ENCODE measurements at regions not wholly inside any gene's neighbourhood (a gene's known extent, or its start where the extent isn't known, plus 50 kb on each side); places are given as distances from the start of the nearest gene placed in this dataset.

DNA sequence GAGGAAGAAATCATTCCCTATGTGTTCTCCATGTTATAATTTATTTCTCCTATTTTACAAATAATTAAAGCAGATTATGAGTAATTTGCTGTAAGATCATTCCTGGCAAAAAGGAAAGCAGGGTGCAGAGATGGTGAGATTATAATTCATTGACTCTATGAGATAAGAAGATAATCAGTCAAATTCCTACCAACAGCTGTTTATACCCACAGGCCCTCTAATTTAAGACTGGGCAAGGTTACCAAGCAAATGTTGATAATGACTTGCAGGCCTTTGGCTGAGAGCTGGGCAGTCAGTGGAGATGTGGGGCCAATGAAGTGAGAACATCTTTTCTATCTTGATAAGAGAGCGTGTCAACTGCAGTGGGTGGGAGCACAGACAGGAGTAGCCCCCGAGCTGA, 222.7 kb downstream of the ICE1 start:
- TF ChIP-seq, protein P1, sequence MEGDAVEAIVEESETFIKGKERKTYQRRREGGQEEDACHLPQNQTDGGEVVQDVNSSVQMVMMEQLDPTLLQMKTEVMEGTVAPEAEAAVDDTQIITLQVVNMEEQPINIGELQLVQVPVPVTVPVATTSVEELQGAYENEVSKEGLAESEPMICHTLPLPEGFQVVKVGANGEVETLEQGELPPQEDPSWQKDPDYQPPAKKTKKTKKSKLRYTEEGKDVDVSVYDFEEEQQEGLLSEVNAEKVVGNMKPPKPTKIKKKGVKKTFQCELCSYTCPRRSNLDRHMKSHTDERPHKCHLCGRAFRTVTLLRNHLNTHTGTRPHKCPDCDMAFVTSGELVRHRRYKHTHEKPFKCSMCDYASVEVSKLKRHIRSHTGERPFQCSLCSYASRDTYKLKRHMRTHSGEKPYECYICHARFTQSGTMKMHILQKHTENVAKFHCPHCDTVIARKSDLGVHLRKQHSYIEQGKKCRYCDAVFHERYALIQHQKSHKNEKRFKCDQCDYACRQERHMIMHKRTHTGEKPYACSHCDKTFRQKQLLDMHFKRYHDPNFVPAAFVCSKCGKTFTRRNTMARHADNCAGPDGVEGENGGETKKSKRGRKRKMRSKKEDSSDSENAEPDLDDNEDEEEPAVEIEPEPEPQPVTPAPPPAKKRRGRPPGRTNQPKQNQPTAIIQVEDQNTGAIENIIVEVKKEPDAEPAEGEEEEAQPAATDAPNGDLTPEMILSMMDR (conservative IDR thresholded peaks at IDR 0.05), result no peak
- TF ChIP-seq ZFX (IDR thresholded peaks at IDR 0.05), result no peak
- H3K27ac ChIP-seq, result no peak overlapping the region

DNA sequence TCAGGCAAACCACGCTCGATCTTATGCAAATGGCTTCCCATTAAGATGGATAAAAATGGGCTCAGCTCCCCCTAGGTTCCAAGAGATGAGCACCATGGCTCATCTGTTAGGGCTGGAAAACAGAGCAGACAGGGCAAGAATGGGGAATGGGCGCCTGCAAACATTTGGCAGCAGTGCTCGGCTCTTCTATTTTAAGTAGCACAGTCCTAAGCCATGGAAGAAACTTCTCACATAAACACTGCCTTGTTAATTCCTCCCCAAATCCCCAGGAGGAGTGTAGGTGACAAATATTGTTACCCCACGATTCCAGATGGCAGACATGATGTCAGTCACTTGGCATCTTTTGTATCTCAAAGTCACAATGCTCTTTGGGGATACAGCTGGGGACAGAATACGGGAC, 221.8 kb downstream of the ICE1 start:
- TF ChIP-seq, protein P1 (conservative IDR thresholded peaks at IDR 0.05), result no peak
- no peak for TF ChIP-seq ZFX (IDR thresholded peaks at IDR 0.05)
- H3K27ac ChIP-seq, result no peak overlapping the region

DNA sequence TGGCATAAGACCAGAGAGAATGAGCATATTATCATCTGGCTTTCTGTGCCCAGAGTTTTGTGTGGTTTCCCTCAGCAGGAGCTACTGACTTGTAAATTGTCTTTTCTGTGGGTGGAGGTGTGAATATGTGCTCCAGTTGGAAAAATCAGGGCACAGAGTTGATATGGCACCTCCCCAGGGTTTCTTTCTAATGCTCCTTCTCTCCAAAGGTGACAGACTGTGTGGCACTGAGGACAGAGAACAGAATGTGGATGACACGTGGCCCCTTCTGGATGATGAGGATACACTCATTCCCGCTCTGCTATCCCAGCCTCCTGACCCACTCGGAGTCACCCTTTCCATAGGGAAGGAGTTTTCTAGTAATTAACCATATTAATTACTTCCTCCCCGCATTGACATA, 221.0 kb downstream of the ICE1 start:
- TF ChIP-seq ZFX (IDR thresholded peaks at IDR 0.05), result no peak
- TF ChIP-seq, protein P1 (conservative IDR thresholded peaks at IDR 0.05), result no peak
- H3K27ac ChIP-seq, result no peak overlapping the region

DNA sequence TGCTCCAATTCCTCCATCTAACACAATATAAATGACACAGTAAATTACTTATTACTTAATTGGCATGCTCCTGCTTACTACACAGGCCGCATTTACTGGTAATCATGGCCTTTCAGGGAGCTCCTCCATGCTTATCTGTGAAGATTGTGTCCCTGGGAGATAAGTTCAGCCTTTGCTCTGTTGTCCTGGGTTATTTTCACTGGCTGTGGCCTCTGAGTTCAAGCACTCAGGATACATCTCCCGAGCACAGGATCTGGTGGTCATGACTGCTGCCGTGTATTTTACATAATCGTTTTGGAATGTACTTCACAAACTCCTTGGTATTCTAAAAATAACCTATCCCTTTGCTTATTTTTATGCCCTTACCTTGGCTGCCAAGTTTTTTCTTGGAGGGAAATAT, 215.7 kb downstream of the ICE1 start:
- H3K27ac ChIP-seq, result no peak overlapping the region
- TF ChIP-seq, protein P1 (conservative IDR thresholded peaks at IDR 0.05), result no peak
- no peak for TF ChIP-seq ZFX (IDR thresholded peaks at IDR 0.05)

DNA sequence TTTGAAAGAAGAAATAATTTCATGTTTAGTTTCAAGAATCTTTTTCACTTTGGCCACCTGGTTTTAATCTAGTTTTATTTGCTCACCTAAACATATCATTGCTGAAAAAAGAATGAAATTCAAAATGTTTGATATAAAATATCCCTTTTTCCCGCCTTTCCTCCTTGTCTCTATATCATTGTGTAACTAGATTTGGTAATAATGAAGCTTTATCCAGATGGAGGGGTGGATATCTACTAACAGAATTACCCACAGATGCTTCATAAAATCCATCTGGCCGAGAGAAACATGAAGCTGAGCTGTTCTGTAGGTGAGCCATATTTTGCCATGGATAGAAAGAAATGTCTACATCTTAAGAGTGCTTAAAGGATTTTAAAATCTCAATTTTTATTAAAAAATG, 214.7 kb downstream of the ICE1 start:
- TF ChIP-seq ZFX (IDR thresholded peaks at IDR 0.05), result no peak
- TF ChIP-seq, protein P1 (conservative IDR thresholded peaks at IDR 0.05), result no peak
- no peak overlapping the region for H3K27ac ChIP-seq

DNA sequence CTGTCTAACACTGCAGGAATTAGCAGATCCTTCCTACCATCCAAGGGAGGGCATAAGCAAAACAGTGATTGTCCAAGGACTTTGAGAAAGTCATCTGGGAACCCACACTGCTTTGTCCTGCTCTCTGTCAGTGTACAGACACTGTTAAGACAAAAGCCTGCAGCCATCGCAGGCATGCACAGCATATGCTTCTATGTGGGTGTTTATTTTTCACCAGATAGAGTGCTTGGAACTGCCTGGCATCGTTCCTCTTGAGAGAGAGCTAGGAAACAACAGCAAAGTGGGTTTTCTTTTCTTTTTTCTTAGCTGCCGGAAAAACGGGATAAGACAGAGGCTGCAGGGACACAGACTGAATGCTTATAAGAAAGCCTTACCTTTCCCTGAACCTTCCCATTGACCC, 212.3 kb downstream of the ICE1 start:
- H3K27ac ChIP-seq, result no peak overlapping the region
- TF ChIP-seq ZFX (IDR thresholded peaks at IDR 0.05), result no peak
- TF ChIP-seq, protein P1 (conservative IDR thresholded peaks at IDR 0.05), result no peak

DNA sequence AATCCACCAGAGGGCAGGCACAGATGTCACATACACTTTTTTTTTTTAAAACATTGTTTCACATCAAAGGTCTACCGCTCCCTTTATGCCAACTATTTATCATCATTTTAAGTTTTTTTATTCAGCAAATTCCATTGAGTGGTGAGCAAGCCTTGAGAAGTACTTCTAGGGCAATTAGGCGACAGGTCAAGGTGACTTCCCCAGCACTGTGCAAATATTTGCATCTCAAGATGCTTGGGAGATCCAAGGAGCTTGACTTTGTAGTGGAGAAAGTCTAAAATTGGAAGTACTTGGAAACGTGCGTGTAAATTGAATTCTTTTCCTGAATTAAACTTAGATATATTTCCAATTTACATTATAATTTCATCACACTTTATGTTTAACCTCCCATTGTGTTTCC, 211.1 kb downstream of the ICE1 start:
- TF ChIP-seq ZFX (IDR thresholded peaks at IDR 0.05), result no peak
- TF ChIP-seq, protein P1 (conservative IDR thresholded peaks at IDR 0.05), result no peak
- H3K27ac ChIP-seq, result no peak overlapping the region
